C4-2B (cell line): ENCODE measurements at regions not wholly inside any gene's neighbourhood (a gene's known extent, or its start where the extent isn't known, plus 50 kb on each side); places are given as distances from the start of the nearest gene placed in this dataset.

Source experiments
- CTCF ChIP-seq: fragments of 450-650 bp; conservative IDR thresholded peaks from 2 replicates; pipeline ENCODE4 v1.5.1; 2017; ENCODE audit warnings: mild to moderate bottlenecking
- ZFX ChIP-seq: fragments of 450-650 bp; IDR thresholded peaks from 2 replicates; pipeline ENCODE4 v1.6.1; 2017

DNA sequence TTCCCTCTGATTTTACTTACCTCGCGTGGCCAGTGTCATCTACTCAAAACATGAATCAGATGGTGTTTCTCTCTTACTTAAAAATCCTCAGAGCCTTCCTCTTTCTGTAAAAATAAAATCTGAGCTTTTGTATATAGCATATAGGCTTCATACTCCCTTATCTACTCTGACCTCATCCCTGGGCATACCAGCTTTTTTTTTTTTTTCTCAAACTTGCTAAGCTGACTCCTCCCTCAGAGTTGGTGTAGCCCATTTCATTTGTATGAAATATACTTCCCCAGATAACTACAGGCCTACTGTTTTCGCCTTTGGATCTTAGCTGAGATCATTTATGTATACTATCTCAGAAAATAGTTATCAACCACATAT is 648.9 kb upstream of the ALCAM start:
- TF ChIP-seq CTCF (no peak), ZFX (no peak)
